OCI-LY1 (cell line): ENCODE measurements at regions not wholly inside any gene's neighbourhood (a gene's known extent, or its start where the extent isn't known, plus 50 kb on each side); places are given as distances from the start of the nearest gene placed in this dataset.

Source experiments
- H2AFZ ChIP-seq: fragments of 200-600 bp; sonication (generic), shearing (Covaris generic); 2 replicates; pipeline ENCODE4 v1.6.0; 2014; ENCODE audit warnings: antibody characterized with exemption, mild to moderate bottlenecking, low read length
- H3F3A ChIP-seq: fragments of 200-600 bp; sonication (generic), shearing (Covaris generic); 2 replicates; pipeline ENCODE4 v1.6.0; 2014; ENCODE audit warnings: mild to moderate bottlenecking, antibody characterized with exemption, low read length, moderate library complexity; ENCODE audit not compliant: insufficient read depth
- H3K27ac ChIP-seq: fragments of 200-600 bp; sonication (generic); 2 replicates; pipeline ENCODE4 v1.5.1; 2014; ENCODE audit warnings: low read length, mixed run types, mild to moderate bottlenecking, low read depth; ENCODE audit not compliant: poor library complexity, severe bottlenecking
- H3K27me3 ChIP-seq: fragments of 200-600 bp; sonication (generic); 2 replicates; pipeline ENCODE4 v1.6.0; 2014; ENCODE audit warnings: antibody characterized with exemption, mild to moderate bottlenecking, low read length, moderate library complexity; ENCODE audit not compliant: insufficient read depth
- H3K36me3 ChIP-seq: fragments of 200-600 bp; sonication (generic); 2 replicates; pipeline ENCODE4 v1.6.1; 2014; ENCODE audit warnings: mild to moderate bottlenecking, antibody characterized with exemption, low read length, moderate library complexity, mixed read lengths; ENCODE audit not compliant: insufficient read depth
- H3K4me1 ChIP-seq: fragments of 200-600 bp; sonication (generic); 2 replicates; pipeline ENCODE4 v1.5.1; 2014; ENCODE audit warnings: mild to moderate bottlenecking, low read length, moderate library complexity; ENCODE audit not compliant: insufficient read depth, severe bottlenecking
- H3K4me2 ChIP-seq: fragments of 200-600 bp; sonication (generic), shearing (Covaris generic); 2 replicates; pipeline ENCODE4 v1.6.1; 2014; ENCODE audit warnings: low read length
- H3K4me3 ChIP-seq: fragments of 200-600 bp; sonication (generic); 2 replicates; pipeline ENCODE4 v1.5.1; 2014; ENCODE audit warnings: low read length, low read depth, mild to moderate bottlenecking, mixed read lengths; ENCODE audit not compliant: poor library complexity, severe bottlenecking
- H3K79me2 ChIP-seq: fragments of 200-600 bp; shearing (Covaris generic); 2 replicates; pipeline ENCODE4 v1.6.1; 2016; ENCODE audit warnings: mixed run types, low read length, mixed read lengths; ENCODE audit not compliant: insufficient read depth
- H3K9ac ChIP-seq: fragments of 200-600 bp; sonication (generic), shearing (Covaris generic); 2 replicates; pipeline ENCODE4 v1.6.1; 2014; ENCODE audit warnings: mild to moderate bottlenecking, low read length, mixed read lengths
- H3K9me2 ChIP-seq: fragments of 200-600 bp; sonication (generic), shearing (Covaris generic); 2 replicates; pipeline ENCODE4 v1.6.1; 2014; ENCODE audit warnings: low read depth, mild to moderate bottlenecking, low read length, mixed read lengths
- H3K9me3 ChIP-seq: fragments of 200-600 bp; shearing (Covaris generic); 2 replicates; pipeline ENCODE4 v1.6.1; 2014; ENCODE audit warnings: low read length, mixed read lengths
- H4K20me1 ChIP-seq: fragments of 200-600 bp; sonication (generic), shearing (Covaris generic); 2 replicates; pipeline ENCODE4 v1.6.0; 2016; ENCODE audit warnings: mild to moderate bottlenecking, low read length; ENCODE audit not compliant: insufficient read depth
- CTCF ChIP-seq: fragments of 200-600 bp; sonication (generic), shearing (Covaris generic); IDR thresholded peaks from 2 replicates; pipeline ENCODE4 v1.5.1; 2017; ENCODE audit warnings: mild to moderate bottlenecking, antibody characterized with exemption, low read length, moderate library complexity, mixed read lengths
- EZH2 ChIP-seq: fragments of 200-600 bp; sonication (generic), shearing (Covaris generic); IDR thresholded peaks from 2 replicates; pipeline ENCODE4 v1.8.0; 2017; ENCODE audit warnings: borderline replicate concordance, mixed run types, mild to moderate bottlenecking, antibody characterized with exemption, low read length, moderate library complexity, mixed read lengths

DNA sequence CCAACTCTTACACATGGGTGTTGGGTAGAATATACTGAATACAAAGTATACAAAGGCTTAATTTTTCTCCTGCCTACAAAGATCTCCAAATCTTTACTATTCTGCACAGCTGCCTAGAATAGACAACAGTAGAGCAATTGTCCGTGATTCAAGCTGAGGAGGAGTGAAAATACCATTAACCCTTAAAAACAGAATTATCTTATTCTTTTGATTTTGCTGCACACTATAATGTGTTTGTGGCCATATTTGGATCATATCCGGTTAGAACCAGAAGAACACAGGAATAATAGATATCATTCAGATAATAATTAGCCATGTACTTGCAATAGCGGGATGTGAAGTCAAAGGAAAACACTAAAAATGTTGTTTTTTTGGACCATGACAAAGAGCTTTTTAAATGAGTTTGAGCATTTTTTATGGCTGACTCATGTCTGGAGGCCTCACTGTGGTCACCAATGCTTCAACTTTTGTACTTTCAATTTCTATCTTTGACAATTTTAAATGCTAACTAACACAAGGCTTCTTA lies 197.6 kb upstream of the FOXD3 start:
- Histone ChIP-seq H3K4me1 (no peaks in the 10 kb centered on the region), H3K4me3 (no peak overlapping the region), H3K27ac (no peak overlapping the region), H3K27me3 (0 out of 2 replicates have a peak, but pooled peaks cover 3% of the 10 kb centered on the region), H3K9me3 (no peaks in the 10 kb centered on the region), H3K36me3 (no peaks in the 10 kb centered on the region), H3K9ac (no peak overlapping the region), H4K20me1 (no peaks in the 10 kb centered on the region), H3K9me2 (no peaks in the 10 kb centered on the region), H3K4me2 (no peak overlapping the region), H3F3A (no peaks in the 10 kb centered on the region), H2AFZ (no peak overlapping the region), H3K79me2 (no peaks in the 10 kb centered on the region)
- TF ChIP-seq EZH2 (no peak), CTCF (no peak)

DNA sequence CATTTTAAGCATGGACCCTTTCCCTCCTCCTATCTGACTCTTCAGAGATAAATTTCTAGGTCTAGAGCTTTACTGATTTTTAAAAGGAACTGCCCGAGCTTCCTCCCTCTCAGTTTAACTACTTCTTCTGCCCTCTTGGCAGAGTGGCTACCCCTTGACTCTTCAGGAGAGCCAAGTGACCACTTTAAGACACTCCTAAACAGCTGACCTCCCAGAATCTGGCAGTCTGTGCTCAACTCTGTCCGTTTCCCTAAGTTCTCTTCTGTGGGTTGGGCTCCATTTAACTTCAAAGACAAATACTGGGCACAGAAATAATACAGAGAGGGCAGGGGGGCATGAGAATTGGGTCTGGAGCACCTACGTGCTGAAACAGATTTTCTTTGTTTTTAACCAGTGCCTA lies 196.3 kb upstream of the FOXD3 start:
- Histone ChIP-seq H3K9me3 (no peaks in the 10 kb centered on the region), H3K27ac (no peak overlapping the region), H3K9ac (no peak overlapping the region), H3K4me2 (no peak overlapping the region), H3K36me3 (no peaks in the 10 kb centered on the region), H3K9me2 (no peaks in the 10 kb centered on the region), H2AFZ (no peak overlapping the region), H3K4me1 (no peaks in the 10 kb centered on the region), H3K79me2 (no peaks in the 10 kb centered on the region), H4K20me1 (no peaks in the 10 kb centered on the region), H3K27me3 (0 out of 2 replicates have a peak, but pooled peaks cover 3% of the 10 kb centered on the region), H3K4me3 (no peak overlapping the region), H3F3A (no peaks in the 10 kb centered on the region)
- TF ChIP-seq CTCF, result no peak

- no peaks in the 10 kb centered on the region for H4K20me1 ChIP-seq
- no peaks in the 10 kb centered on the region for H3K9me3 ChIP-seq
- no peaks in the 10 kb centered on the region for H3K4me1 ChIP-seq
- H3K27ac ChIP-seq, result no peak overlapping the region
- no peaks in the 10 kb centered on the region for H3K36me3 ChIP-seq
- H2AFZ ChIP-seq, result no peak overlapping the region
- no peaks in the 10 kb centered on the region for H3K9me2 ChIP-seq
- H3K27me3 ChIP-seq, result 0 out of 2 replicates have a peak, but pooled peaks cover 3% of the 10 kb centered on the region
- no peak for TF ChIP-seq EZH2
- TF ChIP-seq CTCF, result no peak
- H3K4me2 ChIP-seq, result no peak overlapping the region
- no peak overlapping the region for H3K9ac ChIP-seq
- H3K79me2 ChIP-seq, result no peaks in the 10 kb centered on the region
- no peak overlapping the region for H3K4me3 ChIP-seq
- no peaks in the 10 kb centered on the region for H3F3A ChIP-seq
Observed at GRCh38 chr1:63127376-63127775, 195.0 kb upstream of the FOXD3 start.
